ENCODE measurements at regions not wholly inside any gene's neighbourhood (a gene's known extent, or its start where the extent isn't known, plus 50 kb on each side); places are given as distances from the start of the nearest gene placed in this dataset.

GRCh38 chr4:157980158-157980557 lies 192.7 kb downstream of the GASK1B start:
- TF ChIP-seq CTCF (IDR thresholded peaks at IDR 0.05; ENCODE audit: insufficient read depth, low read length) = no peak
- no peak for TF ChIP-seq POLR2AphosphoS5 (IDR thresholded peaks at IDR 0.05; ENCODE audit: low read depth)

Data from HL-60 (cell line).